ENCODE measurements at regions not wholly inside any gene's neighbourhood (a gene's known extent, or its start where the extent isn't known, plus 50 kb on each side); places are given as distances from the start of the nearest gene placed in this dataset.

DNA sequence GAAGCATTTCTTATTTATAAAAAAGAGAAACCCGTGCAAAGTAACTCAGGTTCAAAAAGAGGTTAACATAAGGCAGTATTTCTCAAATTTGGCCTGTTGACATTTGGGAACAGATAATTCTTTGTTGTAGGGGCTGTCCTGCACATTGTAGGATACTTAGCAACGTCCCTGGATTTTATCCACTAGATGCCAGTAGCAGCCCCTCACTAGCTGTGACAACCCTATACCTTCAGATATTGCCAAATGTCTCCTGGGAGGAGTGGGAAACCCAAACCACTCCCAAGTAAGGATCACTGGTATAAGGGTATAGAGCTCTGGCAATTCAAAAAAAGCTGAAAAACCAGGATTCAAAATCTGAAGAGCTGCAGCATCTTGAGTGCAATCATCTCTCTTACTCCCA lies 202.3 kb upstream of the PRKCQ start:
- H3K4me1 ChIP-seq: no peaks in the 10 kb centered on the region
- 34 to 46% (median 39%) methylated on average over 2 of the region's 2 CpGs for WGBS, 4 donors
- H3K36me3 ChIP-seq: no peaks in the 10 kb centered on the region
- peaks cover 0 to 2% (median 0%) of the 10 kb centered on the region in 9 donors for H3K27me3 ChIP-seq
- TF ChIP-seq, protein P1, sequence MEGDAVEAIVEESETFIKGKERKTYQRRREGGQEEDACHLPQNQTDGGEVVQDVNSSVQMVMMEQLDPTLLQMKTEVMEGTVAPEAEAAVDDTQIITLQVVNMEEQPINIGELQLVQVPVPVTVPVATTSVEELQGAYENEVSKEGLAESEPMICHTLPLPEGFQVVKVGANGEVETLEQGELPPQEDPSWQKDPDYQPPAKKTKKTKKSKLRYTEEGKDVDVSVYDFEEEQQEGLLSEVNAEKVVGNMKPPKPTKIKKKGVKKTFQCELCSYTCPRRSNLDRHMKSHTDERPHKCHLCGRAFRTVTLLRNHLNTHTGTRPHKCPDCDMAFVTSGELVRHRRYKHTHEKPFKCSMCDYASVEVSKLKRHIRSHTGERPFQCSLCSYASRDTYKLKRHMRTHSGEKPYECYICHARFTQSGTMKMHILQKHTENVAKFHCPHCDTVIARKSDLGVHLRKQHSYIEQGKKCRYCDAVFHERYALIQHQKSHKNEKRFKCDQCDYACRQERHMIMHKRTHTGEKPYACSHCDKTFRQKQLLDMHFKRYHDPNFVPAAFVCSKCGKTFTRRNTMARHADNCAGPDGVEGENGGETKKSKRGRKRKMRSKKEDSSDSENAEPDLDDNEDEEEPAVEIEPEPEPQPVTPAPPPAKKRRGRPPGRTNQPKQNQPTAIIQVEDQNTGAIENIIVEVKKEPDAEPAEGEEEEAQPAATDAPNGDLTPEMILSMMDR (IDR thresholded peaks at IDR 0.05): no peak
- TF ChIP-seq POLR2A (IDR thresholded peaks at IDR 0.05): no peak
- no peaks in the 10 kb centered on the region for H3K9me3 ChIP-seq
- H3K27ac ChIP-seq: no peak overlapping the region
- no peak for ATAC-seq
- H3K4me3 ChIP-seq: no peak overlapping the region
- intact Hi-C loops (cut with DNase I): loop anchor here in 3 of 10 donors (10.0 kb wide), 1 partner anchor 632 kb away; the partner anchor contains the start of gene SFMBT2 (in 3 of the 3)
- no peak for DNase-seq

DNA sequence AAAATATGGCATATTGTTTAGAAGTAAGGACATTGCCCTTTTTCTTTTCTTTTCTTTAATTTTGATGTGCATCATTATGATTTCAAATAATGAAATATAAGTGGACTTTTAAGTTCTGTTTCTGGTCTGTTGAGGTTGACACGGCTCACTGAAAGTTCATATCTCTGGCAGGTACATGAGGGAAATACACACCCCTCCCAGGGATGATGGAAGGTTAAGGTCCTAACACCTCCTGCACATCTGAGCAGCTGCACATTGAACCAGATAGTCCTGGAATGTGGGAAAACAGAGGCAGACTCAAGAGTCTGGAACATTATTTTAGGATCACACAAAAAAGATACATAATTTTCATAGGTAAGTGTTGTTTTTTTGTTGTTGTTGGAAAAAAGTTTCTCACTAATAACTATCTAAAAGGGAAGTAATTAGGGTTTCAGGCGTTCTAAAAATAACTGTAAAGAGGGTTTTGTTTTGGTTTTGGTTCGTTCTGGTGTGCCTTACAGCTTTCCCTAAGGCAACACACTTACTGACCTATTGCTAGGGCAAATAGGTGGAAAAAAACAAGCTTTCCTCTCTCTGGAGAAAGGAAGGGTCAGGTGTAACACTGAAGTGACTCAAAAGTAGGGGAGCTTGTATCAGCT lies 201.2 kb upstream of the PRKCQ start:
- Histone ChIP-seq H3K4me1 (no peaks in the 10 kb centered on the region), H3K36me3 (no peaks in the 10 kb centered on the region), H3K4me3 (no peak overlapping the region), H3K9me3 (no peaks in the 10 kb centered on the region), H3K27me3 (peaks cover 0 to 13% (median 0%) of the 10 kb centered on the region in 9 donors), H3K27ac (no peak overlapping the region)
- TF ChIP-seq, protein P1 (IDR thresholded peaks at IDR 0.05): no peak
- TF ChIP-seq POLR2A (IDR thresholded peaks at IDR 0.05): no peak
- 34 to 45% (median 41%) methylated on average over 3 of the region's 3 CpGs for WGBS, 4 donors
- ATAC-seq (no peak), DNase-seq (no peak)
- intact Hi-C loops (cut with DNase I): loop anchor here in 3 of 10 donors (10.0 kb wide), 1 partner anchor 634 kb away; the partner anchor contains the start of gene SFMBT2 (in 3 of the 3)

DNA sequence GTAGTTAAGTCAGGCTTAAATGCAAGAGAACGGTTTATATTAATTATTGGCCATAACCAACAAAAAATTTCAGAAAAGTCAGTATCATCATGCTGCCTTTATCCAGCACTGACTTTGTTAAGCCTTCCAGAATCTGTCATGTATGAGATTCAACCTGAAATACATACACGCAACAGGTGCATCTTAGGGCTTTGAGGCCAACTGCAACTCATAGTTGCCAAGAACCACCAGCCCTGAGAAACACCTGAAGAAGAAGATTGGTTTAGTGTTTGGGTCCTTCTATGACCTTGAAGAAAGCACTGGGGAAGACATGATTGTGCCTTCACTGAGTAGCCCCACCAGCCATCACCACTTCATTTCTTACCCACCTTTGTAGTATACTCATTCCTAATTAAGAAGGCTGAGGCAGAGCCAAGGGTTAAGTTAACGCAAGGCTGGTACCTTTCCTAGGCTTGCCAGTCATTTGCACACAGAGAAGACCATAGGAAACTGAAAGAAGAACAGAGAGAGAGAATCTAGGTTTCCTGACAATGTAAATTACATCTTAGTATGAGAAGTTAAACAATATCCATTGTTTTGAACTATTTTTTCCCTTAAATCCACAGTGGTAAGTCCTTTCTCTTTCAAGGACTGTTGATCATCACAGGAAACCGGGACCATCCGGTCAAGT lies 200.1 kb upstream of the PRKCQ start:
- Histone ChIP-seq H3K9me3 (no peaks in the 10 kb centered on the region), H3K27me3 (peaks cover 0 to 19% (median 0%) of the 10 kb centered on the region in 9 donors), H3K4me3 (no peak overlapping the region), H3K4me1 (no peaks in the 10 kb centered on the region), H3K36me3 (no peaks in the 10 kb centered on the region), H3K27ac (no peak overlapping the region)
- no peak for DNase-seq
- WGBS, 4 donors: 80 to 87% (median 85%) methylated on average over 5 of the region's 5 CpGs
- intact Hi-C loops (cut with DNase I): loop anchor here in 3 of 10 donors (10.0 kb wide), 1 partner anchor 635 kb away; the partner anchor contains the start of gene SFMBT2 (in 3 of the 3)
- TF ChIP-seq, protein P1 (IDR thresholded peaks at IDR 0.05): no peak
- no peak for TF ChIP-seq POLR2A (IDR thresholded peaks at IDR 0.05)
- no peak for ATAC-seq

DNA sequence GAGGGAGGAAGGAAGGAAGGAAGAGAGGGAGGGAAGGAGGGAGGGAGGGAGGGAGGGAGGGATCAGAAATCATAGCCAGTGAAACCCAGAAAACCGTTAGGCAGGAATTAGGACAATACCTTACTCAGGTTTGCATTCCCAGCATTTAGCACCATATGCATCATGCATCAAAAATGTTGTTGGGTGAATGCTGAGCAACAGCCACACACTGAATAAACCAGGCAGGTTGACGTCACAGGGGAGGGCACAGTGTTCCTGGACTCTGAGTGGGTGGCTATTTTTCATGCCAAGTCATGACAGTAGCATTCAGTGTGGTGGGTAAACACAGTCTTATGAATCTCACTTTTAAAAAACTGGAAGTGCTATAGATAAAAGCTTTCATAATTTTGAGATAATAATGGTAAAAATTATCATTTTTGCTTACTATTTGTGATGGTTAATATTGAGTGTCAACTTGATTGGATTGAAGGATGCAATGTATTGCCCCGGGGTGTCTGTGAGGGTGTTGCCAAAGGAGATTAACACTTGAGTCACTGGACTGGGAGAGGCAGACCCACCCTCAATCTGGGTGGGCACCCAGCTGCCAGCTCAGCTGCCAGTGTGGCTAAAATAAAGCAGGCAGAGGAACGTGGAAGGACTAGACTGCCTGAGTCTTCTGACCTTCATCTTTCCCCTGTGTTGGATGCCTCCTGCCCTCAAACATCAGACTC lies 199.1 kb upstream of the PRKCQ start:
- H3K9me3 ChIP-seq: no peaks in the 10 kb centered on the region
- H3K4me3 ChIP-seq: no peak overlapping the region
- no peak overlapping the region for H3K27ac ChIP-seq
- no peaks in the 10 kb centered on the region for H3K36me3 ChIP-seq
- intact Hi-C loops (cut with DNase I): no loop called here
- DNase-seq (peak in 1 of 5 donors; percentile 33), ATAC-seq (peak; percentile 44 to 72 (median 68))
- TF ChIP-seq, protein P1 (IDR thresholded peaks at IDR 0.05): no peak
- no peak for TF ChIP-seq POLR2A (IDR thresholded peaks at IDR 0.05)
- WGBS, 4 donors: 48 to 63% (median 56%) methylated on average over 4 of the region's 4 CpGs
- H3K4me1 ChIP-seq: no peaks in the 10 kb centered on the region
- H3K27me3 ChIP-seq: peaks cover 0 to 19% (median 0%) of the 10 kb centered on the region in 9 donors
